ENCODE measurements at regions not wholly inside any gene's neighbourhood (a gene's known extent, or its start where the extent isn't known, plus 50 kb on each side); places are given as distances from the start of the nearest gene placed in this dataset.
A peak's percentile ranks its signal among the peaks of the same experiment; 100 is the strongest.

GRCh38 chr5:73311291-73312110 is 137.1 kb downstream of the FOXD1 start:
- in situ Hi-C loops (cut with HindIII; ENCODE audit: low pct_unique_long_range_greater_than_20kb, low sequenced_read_pairs), result no loop called here
- no peak for TF ChIP-seq JUND (IDR thresholded peaks at IDR 0.05; ENCODE audit: low read depth)
- no peak for DNase-seq (ENCODE audit: low read depth in 1 of 2, low spot score in 1 of 2)

DNA sequence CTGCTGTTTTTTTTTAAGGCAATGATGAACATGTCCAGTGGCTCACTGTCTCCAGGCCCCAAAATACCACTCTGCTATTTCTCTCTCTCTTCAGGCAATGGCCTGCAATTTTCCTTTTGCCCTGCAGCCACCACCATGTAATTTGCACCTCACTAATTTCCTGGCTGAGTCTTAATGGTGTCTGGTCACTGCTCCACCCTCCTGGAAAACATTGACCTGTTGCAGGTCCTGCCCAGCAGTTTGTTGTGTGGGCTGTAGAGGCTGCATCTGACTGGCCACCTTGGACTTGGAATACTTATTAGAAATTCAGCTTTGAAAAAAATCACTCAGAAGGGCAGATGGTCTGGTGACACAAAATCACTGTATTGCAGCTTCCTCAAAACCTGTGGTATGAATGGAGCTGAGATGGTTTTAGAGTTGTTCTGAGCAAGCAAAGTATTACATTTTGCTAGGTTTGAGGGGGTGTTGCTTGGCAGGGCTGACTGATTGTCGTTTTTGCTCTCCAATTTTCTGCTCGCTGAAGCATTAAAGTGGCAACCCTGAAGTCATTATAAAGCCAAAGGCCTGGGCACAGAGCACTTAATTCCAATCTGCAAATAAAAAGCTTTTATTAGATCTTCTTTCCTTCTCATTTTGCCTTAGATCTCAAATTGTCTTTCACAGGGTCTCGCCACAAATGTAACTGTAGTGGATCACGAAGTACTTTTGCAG is 134.8 kb downstream of the TMEM174 start:
- in situ Hi-C loops (cut with HindIII; ENCODE audit: low pct_unique_long_range_greater_than_20kb, low sequenced_read_pairs), result no loop called here

GRCh38 chr5:73306741-73307275 is 133.8 kb downstream of the TMEM174 start:
- in situ Hi-C loops (cut with HindIII; ENCODE audit: low pct_unique_long_range_greater_than_20kb, low sequenced_read_pairs), result no loop called here
- no peak for TF ChIP-seq JUND (IDR thresholded peaks at IDR 0.05; ENCODE audit: low read depth)

More for the DNA sequence above, 134.8 kb downstream of the TMEM174 start:
- no peak for DNase-seq (ENCODE audit: low read depth in 1 of 2, low spot score in 1 of 2)
- no peak for TF ChIP-seq JUND (IDR thresholded peaks at IDR 0.05; ENCODE audit: low read depth)

GRCh38 chr5:73306078-73306719 is 133.2 kb downstream of the TMEM174 start:
- in situ Hi-C loops (cut with HindIII; ENCODE audit: low pct_unique_long_range_greater_than_20kb, low sequenced_read_pairs), result no loop called here
- TF ChIP-seq JUND (IDR thresholded peaks at IDR 0.05; ENCODE audit: low read depth), result no peak
- no peak for DNase-seq (ENCODE audit: low read depth in 1 of 2, low spot score in 1 of 2)

More at GRCh38 chr5:73306741-73307275, 133.8 kb downstream of the TMEM174 start:
- no peak for DNase-seq (ENCODE audit: low read depth in 1 of 2, low spot score in 1 of 2)

- DNase-seq (ENCODE audit: low read depth in 1 of 2, low spot score in 1 of 2), result no peak
- TF ChIP-seq JUND (IDR thresholded peaks at IDR 0.05; ENCODE audit: low read depth), result no peak
- in situ Hi-C loops (cut with HindIII; ENCODE audit: low pct_unique_long_range_greater_than_20kb, low sequenced_read_pairs), result no loop called here
Measured at GRCh38 chr5:73305386-73305785, 132.4 kb downstream of the TMEM174 start.

GRCh38 chr5:73304381-73304780 is 131.4 kb downstream of the TMEM174 start:
- in situ Hi-C loops (cut with HindIII; ENCODE audit: low pct_unique_long_range_greater_than_20kb, low sequenced_read_pairs), result no loop called here
- TF ChIP-seq JUND (IDR thresholded peaks at IDR 0.05; ENCODE audit: low read depth), result no peak
- DNase-seq (ENCODE audit: low read depth in 1 of 2, low spot score in 1 of 2), result no peak

DNA sequence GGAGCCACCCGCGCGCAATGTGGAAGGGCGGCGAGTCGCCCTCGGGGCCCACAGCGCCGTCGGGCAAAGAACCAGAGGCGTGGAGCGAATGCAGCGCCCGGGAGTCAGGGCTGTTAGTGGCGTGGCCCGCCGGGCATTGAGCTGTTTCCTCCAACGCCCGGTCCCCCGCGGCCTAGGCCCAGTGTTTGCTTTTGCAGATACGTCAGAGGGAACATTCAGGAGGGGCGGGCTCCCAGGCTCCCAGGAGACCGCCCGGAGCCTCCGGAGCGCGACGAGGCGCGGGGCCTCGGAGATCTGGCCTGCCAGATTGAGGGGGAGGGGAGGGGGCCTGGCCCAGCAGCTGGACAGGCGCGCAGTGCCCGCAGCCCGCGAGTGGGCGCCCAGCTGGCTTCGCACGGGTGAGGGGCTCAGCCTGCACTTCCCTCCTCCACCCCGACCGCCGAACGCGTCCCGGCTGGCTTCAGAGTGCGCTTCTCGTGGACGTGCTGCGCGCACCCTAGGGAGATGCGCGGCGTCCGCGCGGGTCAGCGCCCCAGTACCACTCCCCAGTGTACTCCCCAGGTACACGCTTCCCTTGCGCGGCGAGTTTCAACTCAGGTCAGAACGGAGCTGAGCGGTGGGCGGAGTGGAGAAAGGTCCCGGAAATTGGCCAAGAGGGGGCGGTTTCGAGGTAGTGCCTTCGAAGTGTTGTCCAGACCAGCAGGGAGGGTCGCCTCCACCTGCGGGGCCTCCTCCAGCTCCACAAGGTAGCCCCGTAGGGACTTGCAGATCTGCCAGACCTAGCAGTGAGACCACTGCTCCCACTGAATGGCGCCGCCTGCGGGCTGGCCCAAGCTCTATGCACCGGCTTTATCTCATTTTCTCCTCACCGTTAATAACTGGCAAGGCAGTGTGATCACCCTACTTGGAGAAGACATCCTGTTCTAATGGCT is 130.4 kb downstream of the TMEM174 start:
- no peak for TF ChIP-seq JUND (IDR thresholded peaks at IDR 0.05; ENCODE audit: low read depth)
- in situ Hi-C loops (cut with HindIII; ENCODE audit: low pct_unique_long_range_greater_than_20kb, low sequenced_read_pairs), result no loop called here
- DNase-seq (ENCODE audit: low read depth in 1 of 2, low spot score in 1 of 2), result no peak

- no peak for TF ChIP-seq JUND (IDR thresholded peaks at IDR 0.05; ENCODE audit: low read depth)
- in situ Hi-C loops (cut with HindIII; ENCODE audit: low pct_unique_long_range_greater_than_20kb, low sequenced_read_pairs), result no loop called here
- DNase-seq (ENCODE audit: low read depth in 1 of 2, low spot score in 1 of 2), result no peak
Measured at GRCh38 chr5:73302797-73303147, 129.8 kb downstream of the TMEM174 start.

DNA sequence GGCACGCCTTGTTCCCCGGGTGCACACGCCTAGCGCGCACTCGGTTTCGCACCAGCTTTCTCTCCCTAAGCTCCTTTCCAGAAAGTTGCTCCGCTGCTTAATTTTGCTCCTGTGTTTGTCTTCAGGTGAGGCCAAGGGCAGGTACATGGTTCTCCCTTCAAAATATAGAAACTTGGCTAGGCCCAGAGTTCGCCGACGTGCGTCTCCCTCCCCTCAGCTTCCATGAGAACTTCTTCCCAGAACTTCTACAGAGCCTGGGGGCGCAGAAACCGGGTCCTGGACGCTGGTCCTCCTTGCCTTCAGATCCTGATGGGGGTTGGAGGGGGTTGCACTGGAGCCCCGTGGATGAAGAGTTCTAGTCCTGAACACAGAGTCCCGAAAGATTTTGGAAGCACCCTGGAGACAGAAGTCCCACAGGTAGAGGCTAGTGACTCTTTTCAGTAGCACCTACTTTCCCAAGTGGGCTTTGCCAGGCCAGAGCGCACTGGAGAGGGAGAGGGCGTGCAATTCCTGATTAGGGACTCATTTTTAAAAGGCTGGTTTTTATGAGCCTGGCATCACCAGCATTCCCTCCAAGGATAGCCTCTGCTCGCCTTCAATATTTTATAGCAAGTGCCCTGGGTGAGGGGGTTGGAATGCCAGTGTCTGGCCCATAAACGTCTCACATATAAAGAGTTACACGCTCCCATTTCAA is 128.4 kb downstream of the TMEM174 start:
- TF ChIP-seq JUND (IDR thresholded peaks at IDR 0.05; ENCODE audit: low read depth), result no peak
- DNase-seq (ENCODE audit: low read depth in 1 of 2, low spot score in 1 of 2), result no peak
- in situ Hi-C loops (cut with HindIII; ENCODE audit: low pct_unique_long_range_greater_than_20kb, low sequenced_read_pairs), result no loop called here

DNA sequence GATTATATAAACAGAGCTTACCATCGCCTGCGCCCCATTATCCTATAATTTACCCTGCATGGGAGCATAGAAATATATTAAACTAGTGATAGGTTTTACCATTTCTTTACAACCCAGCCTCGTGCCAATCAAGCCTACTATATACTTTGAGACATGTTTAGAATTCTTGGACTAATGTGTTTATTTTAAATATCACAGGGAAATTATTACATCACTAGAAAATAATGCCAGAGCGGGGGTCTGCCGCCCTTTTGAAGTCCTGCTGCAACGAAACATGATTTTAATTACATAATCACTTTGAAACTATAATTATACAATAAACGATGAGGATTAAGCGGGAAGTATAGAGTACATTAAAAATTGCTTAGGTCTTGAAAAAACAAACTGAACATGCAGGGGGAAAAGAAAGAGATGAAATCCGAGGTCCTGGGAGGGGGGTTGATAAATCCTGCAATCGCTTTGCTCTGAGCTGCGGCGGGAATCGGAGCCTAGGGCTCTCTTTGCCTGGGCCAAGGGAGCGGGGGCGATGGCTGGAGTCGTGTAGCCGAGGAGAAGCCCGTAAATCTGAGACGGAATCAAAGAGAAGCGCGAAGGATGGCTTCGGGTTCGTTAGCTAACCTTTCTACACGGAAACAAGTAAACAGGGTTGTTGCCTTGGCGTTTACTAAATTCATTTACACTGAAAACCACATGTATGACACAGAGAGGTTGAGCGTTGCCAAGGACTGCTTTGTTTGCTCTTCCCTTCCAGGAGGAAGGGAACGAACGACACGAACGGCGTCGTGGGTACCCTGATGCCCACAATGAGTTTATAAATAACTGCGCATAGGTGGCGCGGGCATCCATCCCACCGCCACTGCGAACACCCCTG is 127.6 kb downstream of the TMEM174 start:
- DNase-seq (ENCODE audit: low read depth in 1 of 2, low spot score in 1 of 2), result peak in 1 of 2 experiments; percentile 25
- in situ Hi-C loops (cut with HindIII; ENCODE audit: low pct_unique_long_range_greater_than_20kb, low sequenced_read_pairs), result no loop called here
- no peak for TF ChIP-seq JUND (IDR thresholded peaks at IDR 0.05; ENCODE audit: low read depth)
